ENCODE measurements at regions not wholly inside any gene's neighbourhood (a gene's known extent, or its start where the extent isn't known, plus 50 kb on each side); places are given as distances from the start of the nearest gene placed in this dataset.

- DNase-seq = no peak
Observed at GRCh38 chr11:80625563-80625962, 1184.7 kb upstream of the TENM4 start.

- DNase-seq = no peak
Observed at GRCh38 chr11:80621871-80622270, 1181.0 kb upstream of the TENM4 start.

DNA sequence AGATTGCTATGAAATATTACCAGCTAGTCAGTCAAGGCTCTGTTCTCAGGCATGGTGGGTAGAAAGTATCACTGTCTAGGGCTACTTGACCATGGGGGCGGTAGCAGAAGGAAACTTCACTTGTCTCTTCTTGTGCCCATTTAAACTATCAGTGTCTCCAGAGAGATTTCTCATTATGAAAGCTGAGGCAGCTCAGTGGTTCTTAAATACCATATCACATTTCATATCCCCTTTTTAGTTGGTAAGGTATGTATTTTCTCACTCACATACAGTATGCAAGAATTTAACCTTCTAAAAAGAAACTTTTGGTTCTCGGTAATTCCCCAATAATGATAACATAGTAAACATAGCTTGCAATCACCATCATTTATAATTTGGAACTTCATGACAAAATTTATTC, 1180.0 kb upstream of the TENM4 start:
- no peak for DNase-seq

DNA sequence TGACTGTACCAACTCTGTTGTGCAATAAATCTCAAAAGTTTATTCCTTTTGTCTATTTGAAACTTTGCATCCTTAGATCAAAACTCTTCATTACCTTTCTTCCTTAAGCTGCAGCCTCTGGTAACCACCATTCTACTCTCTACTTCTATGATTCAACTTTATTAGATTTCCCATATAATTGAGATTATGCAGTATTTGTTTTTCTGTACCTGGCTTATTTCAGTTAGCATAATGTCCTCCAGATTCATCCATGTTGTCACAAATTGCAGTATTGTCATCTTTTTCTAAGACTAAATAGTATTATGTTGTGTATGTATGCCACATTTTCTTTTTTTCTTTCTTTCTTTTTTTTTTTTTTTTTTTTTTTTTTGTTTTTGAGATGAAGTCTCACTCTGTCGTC, 1176.3 kb upstream of the TENM4 start:
- DNase-seq = no peak

DNA sequence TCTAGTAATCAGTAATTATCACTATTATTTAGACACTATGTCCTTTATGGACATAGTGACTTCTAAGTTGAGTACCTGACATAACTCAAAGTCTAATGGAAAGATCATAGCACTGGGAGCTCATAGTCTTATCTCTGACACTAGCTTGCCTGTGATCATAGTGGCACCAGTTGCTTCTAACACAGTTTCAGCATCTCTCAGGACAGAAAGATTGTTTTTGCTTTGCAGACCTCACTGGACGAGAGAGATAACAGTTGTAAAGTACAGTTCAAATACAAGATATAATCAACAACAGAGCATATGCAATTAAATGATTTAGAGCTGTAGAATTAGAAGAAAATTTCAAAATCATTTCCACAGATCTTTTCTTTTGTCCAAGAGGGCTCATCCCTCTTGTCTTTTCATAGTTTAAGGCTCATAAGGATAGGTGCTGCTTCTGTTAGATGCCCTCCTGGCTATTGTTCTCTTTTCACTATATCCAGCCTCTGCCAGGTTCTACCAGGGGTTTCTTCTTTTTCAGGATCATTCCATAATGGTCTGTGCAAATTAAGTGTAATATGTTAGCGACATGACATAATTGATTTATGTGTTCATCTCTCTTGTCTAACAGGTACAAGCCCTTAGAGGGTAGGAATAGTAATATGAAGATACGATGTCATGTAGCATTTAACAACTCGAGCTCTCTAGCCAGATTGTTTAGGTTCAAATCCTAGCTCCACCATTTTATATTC, 1175.4 kb upstream of the TENM4 start:
- DNase-seq = no peak

DNA sequence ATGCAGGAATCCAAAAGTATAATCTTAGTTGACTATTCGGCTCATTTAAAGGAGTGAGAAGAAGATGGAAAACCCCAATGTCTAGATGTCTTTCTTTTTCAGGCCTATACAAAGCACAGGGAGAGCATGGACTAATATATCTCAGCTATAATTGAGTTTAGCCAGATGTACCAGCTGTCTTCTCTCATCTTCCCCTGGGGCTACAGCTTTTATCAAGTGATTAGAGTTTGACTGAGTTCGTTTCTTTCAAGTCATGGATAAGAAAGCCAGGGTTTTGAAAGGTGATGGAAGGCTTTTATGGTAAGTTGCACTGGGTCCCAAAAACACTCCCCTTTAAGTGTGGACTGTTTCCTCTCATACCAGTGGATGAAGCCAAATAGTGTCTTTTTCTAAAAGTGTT, 1172.8 kb upstream of the TENM4 start:
- no peak for DNase-seq

DNA sequence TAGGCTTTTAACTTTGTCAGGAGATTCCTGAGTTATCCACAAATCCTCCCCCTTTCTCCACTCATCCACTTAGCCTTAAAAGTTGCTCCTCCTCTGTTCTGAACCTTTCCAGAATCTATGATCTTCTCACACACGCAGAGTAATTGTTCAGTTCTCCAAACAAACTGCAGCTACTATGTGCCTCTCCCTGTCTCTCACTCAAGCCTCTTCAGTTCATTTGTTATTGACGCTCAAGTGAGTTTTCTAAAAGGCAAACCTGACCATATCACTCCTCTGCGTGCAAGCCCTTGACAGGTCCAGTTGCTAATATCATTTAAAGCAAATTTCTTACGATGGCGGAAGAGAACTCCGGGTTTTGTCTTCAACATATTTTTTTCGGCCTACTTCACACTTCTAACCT, 1169.7 kb upstream of the TENM4 start:
- no peak for DNase-seq

GRCh38 chr11:80603472-80603871, 1162.6 kb upstream of the TENM4 start:
- DNase-seq = no peak

- DNase-seq = no peak
Observed at GRCh38 chr11:80598905-80599304, 1158.1 kb upstream of the TENM4 start.

DNA sequence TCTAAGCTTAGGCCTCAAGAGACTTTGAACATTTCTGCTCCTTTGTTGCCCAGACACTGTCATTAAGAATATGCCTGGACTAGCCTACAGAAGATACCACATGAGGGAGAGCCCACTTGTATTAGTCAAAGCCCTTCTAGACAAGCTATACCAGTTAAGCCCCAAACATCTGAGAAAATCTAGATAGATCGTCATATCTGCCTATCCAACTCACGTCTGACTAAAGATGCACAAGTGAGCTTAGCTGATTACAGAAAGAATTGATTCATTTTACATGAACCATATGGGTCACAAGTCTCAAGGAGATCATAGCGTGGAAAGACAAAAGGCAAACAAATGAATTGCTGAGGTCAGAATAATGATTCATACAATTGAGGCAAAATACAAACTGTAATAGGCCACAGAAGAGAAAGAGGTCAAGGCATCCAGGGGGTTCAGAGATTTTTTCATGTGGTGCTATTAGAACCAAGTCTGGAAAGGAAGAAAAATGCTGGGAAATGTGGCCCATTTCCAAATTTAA, 1155.5 kb upstream of the TENM4 start:
- no peak for DNase-seq

DNA sequence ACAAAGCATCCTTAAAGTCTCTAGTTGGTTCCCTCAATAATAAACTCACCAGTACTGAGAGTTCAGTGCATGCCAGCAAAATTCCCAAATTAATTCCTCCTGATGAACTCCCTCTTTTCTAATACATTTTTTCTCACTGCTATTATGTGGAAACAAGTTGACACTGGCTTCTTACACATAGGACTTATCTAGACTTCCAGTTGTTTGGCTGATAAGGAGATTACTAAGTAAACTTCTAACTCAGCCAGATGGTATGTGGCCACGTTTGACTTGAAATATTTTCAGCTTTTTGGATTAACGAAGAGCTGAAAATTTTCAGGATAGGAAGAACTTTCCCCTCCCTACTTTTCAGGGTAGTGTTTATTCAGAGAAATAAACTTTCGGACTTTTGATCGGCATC, 1154.2 kb upstream of the TENM4 start:
- no peak for DNase-seq

DNA sequence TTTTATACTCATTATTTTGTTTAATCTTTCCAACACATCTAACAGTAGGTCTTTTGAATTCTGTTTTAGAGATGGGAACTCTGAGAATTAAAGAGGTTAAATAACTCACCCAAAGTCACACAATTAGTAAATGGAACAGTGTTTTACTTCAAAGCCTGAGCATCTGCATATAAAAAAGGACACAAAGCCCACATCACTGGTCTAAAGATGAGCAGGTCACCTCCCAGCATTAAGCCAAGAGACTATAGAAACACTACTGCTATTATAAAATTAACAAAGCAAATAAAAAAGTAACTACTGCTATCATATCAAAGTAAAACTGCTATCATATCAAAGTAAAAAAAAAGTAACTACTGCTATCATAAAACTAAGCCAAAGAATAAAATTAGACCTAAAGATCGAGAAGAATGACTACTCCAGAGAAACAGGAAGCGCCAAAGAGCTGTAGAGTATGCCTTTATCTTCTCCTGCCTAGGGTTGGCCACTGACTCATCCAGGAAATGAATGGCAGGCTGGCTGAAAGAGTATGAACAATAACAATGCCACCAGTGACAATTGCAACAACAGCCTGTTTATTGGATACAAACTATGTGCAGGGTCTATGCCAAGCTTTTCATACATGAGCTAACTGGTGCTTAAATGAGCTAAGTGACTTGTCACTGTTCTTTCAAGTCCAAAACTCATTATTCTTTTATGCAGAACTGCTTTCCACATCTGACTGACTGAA, 1153.0 kb upstream of the TENM4 start:
- DNase-seq = no peak

GRCh38 chr11:80592546-80592945, 1151.7 kb upstream of the TENM4 start:
- DNase-seq = no peak

DNA sequence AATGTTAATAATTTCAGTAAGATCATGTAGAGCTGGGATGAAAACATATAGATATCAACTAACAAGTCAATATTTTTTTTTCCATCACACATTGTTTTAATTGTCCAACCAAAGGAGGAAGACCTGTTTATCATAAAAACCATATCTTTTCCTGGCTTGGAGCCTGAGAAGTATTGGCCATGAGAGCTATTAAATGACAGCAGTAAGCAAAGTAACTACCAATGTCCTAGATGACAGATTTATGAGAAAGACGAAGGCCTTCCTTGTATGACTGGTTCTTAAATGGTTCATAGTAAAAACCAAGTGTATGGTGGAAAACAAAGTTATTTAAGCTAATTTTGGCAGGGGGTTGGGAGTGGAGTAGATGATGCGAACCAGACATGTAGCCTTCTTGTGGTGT, 1147.1 kb upstream of the TENM4 start:
- no peak for DNase-seq

- no peak for DNase-seq
Observed at GRCh38 chr11:80586464-80586863, 1145.6 kb upstream of the TENM4 start.

DNA sequence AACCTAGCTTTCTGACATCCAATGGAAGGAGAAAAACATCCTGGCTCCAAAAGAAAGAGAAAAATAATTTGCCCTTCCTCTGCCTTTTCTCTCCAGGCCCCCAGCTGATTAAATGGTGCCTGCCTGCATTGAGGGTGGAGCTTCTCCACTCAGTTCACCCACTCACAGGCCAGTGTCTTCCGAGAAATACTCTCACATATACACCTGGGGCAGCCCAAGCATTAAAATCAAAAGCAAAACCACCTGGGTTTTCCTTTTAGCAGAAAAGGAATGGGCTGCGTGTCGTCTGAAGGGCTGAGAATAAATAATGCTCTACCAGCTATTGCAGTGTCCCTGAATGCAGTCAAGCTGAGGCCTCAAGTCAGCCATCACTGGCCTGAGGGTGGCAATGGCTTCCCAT, 1143.8 kb upstream of the TENM4 start:
- DNase-seq = no peak

DNA sequence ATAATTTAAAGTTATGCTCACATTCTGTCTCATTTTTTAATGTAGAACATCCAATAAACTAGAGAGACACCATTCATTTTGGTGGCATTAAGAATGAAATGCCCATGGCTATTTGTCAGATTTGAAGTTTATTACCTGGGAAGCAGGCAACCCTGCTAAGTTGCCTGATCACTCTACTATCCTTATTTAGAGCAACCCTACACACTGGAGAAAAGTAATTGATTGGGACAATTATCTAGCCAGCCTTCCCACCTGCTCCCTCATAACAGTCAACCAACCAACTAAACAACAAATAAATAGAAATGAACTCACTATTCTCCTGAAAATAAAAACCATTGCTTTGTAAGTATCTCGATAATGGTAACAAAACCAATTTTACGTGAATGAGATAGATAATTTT, 1129.0 kb upstream of the TENM4 start:
- no peak for DNase-seq

DNA sequence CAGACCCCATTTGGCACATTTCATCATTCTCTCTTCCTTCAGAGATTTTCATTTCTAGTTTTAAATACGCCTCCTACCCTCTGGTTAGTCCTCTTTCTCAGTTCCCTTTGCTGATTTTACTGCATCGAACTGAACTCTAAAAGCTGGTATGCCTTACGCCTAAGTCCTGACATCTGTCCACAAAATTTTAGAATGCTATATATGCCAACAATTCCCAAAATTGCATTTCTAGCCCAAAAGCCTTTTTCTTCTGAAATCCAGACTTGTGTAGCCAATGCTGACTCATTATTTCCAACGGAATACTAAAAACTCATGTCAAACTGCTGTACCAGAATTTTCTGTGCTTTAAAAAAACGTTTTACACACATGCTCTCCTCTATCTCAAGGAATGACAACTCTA, 1124.4 kb upstream of the TENM4 start:
- no peak for DNase-seq

DNA sequence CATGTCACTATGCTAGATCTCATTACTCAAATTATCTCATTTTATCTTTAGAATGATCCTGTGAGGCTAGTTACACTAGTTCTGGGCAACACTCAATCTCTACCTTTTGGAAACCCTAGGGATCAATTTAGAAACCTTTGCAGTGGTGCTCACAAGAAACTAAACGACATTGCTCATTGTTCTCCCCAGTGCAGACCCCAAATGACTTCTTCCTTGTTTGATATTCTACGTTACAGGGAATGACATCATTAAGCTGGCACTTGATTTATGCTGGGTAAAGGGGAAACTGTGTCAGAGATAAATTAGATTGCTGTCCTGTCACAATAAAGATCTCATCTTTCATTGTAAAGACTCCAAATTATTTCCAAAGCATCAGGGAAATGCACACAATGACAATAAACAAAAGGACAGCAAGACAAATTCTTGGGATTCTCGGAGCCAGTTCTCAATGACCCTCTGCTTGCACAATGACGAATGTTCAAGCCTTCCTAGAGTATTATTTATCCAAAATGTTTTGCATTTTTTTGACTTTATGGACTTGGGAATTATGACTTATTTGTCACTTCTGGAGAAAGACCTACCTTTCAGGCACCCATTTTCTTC, 1121.8 kb upstream of the TENM4 start:
- DNase-seq = no peak

DNA sequence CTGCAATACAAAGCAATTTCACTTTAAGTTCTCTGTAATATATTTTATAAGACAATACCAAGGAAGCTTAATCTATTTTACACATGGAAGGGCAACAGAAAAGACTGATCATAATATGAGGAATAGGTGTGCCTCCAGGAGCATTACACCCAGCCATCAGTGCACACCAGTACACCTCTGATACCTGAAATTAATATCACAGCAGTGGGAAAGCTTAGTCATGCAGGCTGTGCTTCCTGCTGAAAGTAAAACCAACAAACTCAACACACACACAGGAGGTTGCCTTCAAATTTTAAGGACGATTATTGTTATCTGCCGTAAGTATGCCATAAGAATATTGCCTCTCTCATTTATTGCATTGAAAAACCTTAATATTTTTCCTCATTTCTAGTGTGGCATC, 1119.1 kb upstream of the TENM4 start:
- DNase-seq = no peak

DNA sequence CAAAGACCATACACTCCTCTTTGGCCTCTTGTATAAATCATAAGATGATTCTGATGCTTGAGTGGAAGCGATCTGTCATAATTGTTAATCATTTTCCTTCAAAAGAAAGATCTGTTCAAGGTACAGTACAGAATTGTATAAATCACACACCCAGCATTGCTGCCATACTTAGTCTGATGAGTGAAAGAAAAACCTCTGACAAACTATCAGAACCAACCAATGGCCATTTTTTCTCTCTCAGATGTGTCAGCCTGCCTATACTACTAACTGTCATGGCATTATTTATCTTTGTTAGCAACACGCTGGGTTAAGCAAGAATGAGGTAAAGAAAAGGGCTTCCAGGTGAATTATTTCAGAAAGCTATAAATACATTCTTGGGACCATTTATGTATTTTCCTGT, 1112.7 kb upstream of the TENM4 start:
- DNase-seq = no peak

DNA sequence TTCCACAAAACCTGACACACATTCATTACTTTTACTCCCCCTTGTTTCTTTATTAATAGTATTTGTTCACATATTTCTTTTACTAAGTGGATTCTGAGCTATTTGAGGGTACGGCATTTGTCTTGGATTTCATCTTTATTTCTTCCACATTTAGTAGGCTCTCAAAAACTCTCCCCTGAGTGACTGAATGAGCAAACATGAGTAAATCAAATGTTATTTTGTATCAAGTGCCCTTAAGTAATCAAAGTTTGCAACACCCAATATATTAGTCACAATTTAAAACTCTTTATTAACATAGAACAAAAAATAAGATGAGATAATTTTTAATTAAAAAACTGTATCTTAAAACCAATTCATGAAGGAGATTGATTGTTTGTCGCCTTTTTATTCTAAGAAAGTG, 1101.9 kb upstream of the TENM4 start:
- DNase-seq = no peak

GRCh38 chr11:80538040-80538439, 1097.2 kb upstream of the TENM4 start:
- DNase-seq = no peak

DNA sequence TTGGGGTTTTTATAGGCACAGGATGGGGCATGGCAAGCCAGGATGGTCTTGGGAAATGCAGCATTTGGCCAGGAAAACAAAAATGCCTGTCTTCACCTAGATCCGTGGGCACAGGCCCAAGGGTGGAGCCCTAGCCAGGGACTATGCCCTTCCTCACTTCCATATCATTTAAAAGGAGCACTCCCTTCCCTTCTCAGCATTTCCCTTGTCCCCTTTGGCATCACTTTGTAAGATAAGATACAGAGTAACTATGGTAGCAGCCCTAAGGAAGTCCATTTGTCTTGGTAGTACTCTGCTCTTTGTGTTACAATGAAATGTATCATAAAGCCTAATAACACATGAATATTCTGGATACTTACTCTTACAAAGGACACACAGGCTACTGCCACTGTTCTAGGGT, 1092.6 kb upstream of the TENM4 start:
- DNase-seq = no peak
